ENCODE measurements at regions not wholly inside any gene's neighbourhood (a gene's known extent, or its start where the extent isn't known, plus 50 kb on each side); places are given as distances from the start of the nearest gene placed in this dataset.

DNA sequence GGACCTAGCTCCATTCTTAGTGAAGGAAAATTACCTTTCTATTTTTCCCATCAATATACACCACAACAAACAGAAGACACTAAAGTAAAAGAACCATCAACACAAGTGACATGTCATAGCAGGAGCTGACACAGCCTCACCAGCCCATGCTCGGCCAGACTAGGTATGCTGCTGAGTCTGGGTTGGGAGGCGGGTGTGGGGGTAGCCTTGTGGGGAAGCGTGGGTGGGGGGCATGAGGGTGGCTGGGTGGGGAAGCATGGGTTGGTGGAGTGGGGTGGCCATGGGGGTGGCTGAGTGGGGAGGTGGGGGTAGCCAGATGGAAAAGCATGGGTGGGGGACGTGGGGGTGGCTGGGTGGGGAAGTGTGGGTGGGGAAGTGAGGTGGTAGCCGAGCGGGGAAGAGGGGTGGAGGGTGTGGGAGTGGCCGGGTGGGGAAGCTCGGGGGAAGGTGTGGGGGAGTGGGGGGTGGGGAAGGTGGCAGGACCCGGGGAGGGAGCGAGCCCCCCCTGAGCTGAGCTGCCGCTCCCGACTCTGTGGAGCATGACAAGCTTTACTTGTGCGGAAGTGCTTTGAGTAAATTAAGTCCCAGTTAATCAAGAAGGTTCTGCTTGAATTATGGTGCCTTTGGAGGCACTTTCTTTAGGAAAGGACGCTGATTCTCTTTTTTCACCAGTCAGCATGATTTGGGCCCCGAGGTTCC is 294.6 kb upstream of the ZNF32 start:
- Histone ChIP-seq H3K4me2 (ENCODE audit: low read depth, low read length, poor library complexity, severe bottlenecking) (no peak overlapping the region), H3K4me1 (ENCODE audit: insufficient read depth, low read length, poor library complexity, severe bottlenecking) (peaks cover 4% of the 10 kb centered on the region), H3K9ac (ENCODE audit: low read depth, low read length, poor library complexity, severe bottlenecking) (no peak overlapping the region), H3K36me3 (ENCODE audit: insufficient read depth, low read length) (no peaks in the 10 kb centered on the region), H3K9me2 (replicated peaks; ENCODE audit: low read depth, low read length) (no peaks in the 10 kb centered on the region), H3K9me3 (ENCODE audit: insufficient read depth, low read depth, low read length) (no peaks in the 10 kb centered on the region), H3F3A (ENCODE audit: low read depth) (no peaks in the 10 kb centered on the region), H3K79me2 (ENCODE audit: insufficient read depth, low read length) (no peaks in the 10 kb centered on the region), H3K4me3 (ENCODE audit: low read length, poor library complexity, severe bottlenecking) (no peak overlapping the region), H3K27me3 (ENCODE audit: insufficient read depth, low read length, poor library complexity, severe bottlenecking) (no peaks in the 10 kb centered on the region), H4K20me1 (ENCODE audit: insufficient read depth, low read length, poor library complexity, severe bottlenecking) (no peaks in the 10 kb centered on the region), H2AFZ (ENCODE audit: low read length) (no peak overlapping the region)
- no peak for TF ChIP-seq EZH2phosphoT487 (IDR thresholded peaks at IDR 0.05; ENCODE audit: borderline replicate concordance)
- TF ChIP-seq, protein P1, sequence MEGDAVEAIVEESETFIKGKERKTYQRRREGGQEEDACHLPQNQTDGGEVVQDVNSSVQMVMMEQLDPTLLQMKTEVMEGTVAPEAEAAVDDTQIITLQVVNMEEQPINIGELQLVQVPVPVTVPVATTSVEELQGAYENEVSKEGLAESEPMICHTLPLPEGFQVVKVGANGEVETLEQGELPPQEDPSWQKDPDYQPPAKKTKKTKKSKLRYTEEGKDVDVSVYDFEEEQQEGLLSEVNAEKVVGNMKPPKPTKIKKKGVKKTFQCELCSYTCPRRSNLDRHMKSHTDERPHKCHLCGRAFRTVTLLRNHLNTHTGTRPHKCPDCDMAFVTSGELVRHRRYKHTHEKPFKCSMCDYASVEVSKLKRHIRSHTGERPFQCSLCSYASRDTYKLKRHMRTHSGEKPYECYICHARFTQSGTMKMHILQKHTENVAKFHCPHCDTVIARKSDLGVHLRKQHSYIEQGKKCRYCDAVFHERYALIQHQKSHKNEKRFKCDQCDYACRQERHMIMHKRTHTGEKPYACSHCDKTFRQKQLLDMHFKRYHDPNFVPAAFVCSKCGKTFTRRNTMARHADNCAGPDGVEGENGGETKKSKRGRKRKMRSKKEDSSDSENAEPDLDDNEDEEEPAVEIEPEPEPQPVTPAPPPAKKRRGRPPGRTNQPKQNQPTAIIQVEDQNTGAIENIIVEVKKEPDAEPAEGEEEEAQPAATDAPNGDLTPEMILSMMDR (conservative IDR thresholded peaks at IDR 0.05; ENCODE audit: low read length): no peak

DNA sequence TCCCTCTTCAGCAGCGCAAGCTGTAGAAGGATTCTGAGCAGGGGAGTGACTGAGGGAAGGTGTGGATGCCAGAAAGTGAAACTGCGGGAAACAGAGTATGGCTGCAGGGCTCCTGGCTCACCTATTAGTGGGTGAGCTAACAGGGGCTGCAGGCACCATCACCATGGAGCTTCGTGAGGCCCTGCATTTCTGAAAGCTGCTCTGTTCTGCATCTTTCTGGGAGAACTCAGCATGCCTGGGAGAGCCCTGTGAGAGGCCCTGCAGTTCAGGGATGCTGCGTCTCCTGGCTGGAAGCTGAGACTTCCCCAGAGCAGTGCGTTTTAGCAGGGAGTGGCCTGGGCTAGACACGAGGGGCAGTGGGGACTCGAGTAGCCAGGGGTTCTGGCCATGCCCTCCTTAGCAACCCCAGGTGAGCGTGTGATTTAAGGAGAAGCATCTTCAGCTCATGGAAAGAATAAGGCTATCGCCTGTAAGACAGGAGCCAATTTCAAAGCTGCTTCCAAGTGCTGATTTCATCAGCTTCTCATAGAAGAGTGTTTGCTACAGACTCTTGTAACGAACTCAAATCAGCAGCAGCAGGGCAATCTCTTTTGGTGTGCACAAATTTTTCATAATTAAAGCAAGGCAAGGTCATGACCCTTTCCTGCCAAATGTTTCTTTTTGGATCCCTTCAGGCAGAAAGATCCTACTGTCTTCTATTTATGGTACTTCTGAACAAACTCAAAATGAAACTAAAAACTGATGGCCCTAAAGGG is 293.6 kb upstream of the ZNF32 start:
- peaks cover 4% of the 10 kb centered on the region for H3K4me1 ChIP-seq (ENCODE audit: insufficient read depth, low read length, poor library complexity, severe bottlenecking)
- no peaks in the 10 kb centered on the region for H3K27me3 ChIP-seq (ENCODE audit: insufficient read depth, low read length, poor library complexity, severe bottlenecking)

DNA sequence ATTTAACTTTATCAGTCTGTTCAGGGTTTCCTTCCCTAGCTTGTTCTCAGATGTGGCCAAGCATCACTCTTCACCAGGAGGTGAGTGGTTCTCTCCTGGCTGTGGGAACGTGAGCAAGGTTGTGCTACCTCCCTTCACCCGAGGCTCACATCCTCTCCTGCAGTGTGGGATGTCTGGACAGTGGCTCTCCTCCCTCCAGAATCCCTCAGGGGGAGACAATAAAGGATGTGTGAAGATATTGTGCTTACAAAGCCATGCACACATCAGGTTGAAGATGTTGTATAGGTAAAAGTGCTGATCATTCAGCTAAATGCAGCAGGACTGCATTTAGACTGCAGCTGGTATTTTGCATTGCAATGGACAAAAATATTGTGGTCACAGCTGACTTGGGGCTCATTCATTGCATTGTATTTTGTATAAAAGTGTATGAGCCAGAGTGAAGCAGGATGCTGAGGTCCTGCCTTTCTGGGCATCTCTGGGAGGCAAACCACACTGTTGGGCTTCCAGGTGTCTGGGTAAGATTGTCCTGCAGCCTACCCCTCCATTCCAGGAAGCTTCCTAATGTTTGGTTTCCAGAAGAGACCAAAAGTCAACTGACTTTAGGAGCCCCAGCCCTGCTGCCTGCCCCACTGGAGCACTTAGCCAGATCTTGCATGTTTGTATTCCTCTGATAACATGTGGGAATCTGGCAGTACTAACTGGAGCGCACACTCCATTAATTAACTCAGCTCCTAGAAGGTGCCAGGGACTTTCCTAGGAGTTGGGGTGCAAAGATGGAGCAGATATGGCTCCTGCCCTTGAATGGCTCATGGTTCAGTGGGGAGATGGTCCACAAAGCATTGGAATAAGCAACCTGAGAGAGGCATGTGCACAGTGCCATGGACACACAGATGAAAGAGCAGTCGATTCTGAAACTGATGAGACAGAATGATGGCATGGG is 292.5 kb upstream of the ZNF32 start:
- Histone ChIP-seq H3K79me2 (ENCODE audit: insufficient read depth, low read length) (no peaks in the 10 kb centered on the region), H3K36me3 (ENCODE audit: insufficient read depth, low read length) (no peaks in the 10 kb centered on the region)
- TF ChIP-seq, protein P1 (conservative IDR thresholded peaks at IDR 0.05; ENCODE audit: low read length): no peak
- TF ChIP-seq EZH2phosphoT487 (IDR thresholded peaks at IDR 0.05; ENCODE audit: borderline replicate concordance): no peak

More for the DNA sequence above, 293.6 kb upstream of the ZNF32 start:
- Histone ChIP-seq H3K9me2 (replicated peaks; ENCODE audit: low read depth, low read length) (no peaks in the 10 kb centered on the region), H3K79me2 (ENCODE audit: insufficient read depth, low read length) (no peaks in the 10 kb centered on the region), H3F3A (ENCODE audit: low read depth) (no peaks in the 10 kb centered on the region), H4K20me1 (ENCODE audit: insufficient read depth, low read length, poor library complexity, severe bottlenecking) (no peaks in the 10 kb centered on the region), H3K4me3 (ENCODE audit: low read length, poor library complexity, severe bottlenecking) (no peak overlapping the region), H3K4me2 (ENCODE audit: low read depth, low read length, poor library complexity, severe bottlenecking) (no peak overlapping the region), H3K9ac (ENCODE audit: low read depth, low read length, poor library complexity, severe bottlenecking) (no peak overlapping the region), H3K9me3 (ENCODE audit: insufficient read depth, low read depth, low read length) (no peaks in the 10 kb centered on the region), H2AFZ (ENCODE audit: low read length) (no peak overlapping the region), H3K36me3 (ENCODE audit: insufficient read depth, low read length) (no peaks in the 10 kb centered on the region)
- TF ChIP-seq, protein P1 (conservative IDR thresholded peaks at IDR 0.05; ENCODE audit: low read length): no peak
- TF ChIP-seq EZH2phosphoT487 (IDR thresholded peaks at IDR 0.05; ENCODE audit: borderline replicate concordance): no peak

More for the DNA sequence above, 292.5 kb upstream of the ZNF32 start:
- Histone ChIP-seq H3K9ac (ENCODE audit: low read depth, low read length, poor library complexity, severe bottlenecking) (no peak overlapping the region), H3K27me3 (ENCODE audit: insufficient read depth, low read length, poor library complexity, severe bottlenecking) (no peaks in the 10 kb centered on the region), H2AFZ (ENCODE audit: low read length) (no peak overlapping the region), H3K9me3 (ENCODE audit: insufficient read depth, low read depth, low read length) (no peaks in the 10 kb centered on the region), H4K20me1 (ENCODE audit: insufficient read depth, low read length, poor library complexity, severe bottlenecking) (no peaks in the 10 kb centered on the region), H3K9me2 (replicated peaks; ENCODE audit: low read depth, low read length) (no peaks in the 10 kb centered on the region), H3F3A (ENCODE audit: low read depth) (no peaks in the 10 kb centered on the region), H3K4me2 (ENCODE audit: low read depth, low read length, poor library complexity, severe bottlenecking) (no peak overlapping the region), H3K4me3 (ENCODE audit: low read length, poor library complexity, severe bottlenecking) (no peak overlapping the region), H3K4me1 (ENCODE audit: insufficient read depth, low read length, poor library complexity, severe bottlenecking) (peaks cover 4% of the 10 kb centered on the region)
